Keratinocyte (primary cell): ENCODE measurements at regions not wholly inside any gene's neighbourhood (a gene's known extent, or its start where the extent isn't known, plus 50 kb on each side); places are given as distances from the start of the nearest gene placed in this dataset.

ENCODE experiments used
- DNase-seq: peaks from one replicate; pipeline ENCODE4 v3.0.0-alpha.2; 2011; ENCODE audit warnings: low read depth, missing footprints, low spot score
- FAIRE-seq: peaks from 2 replicates; lab custom pipeline; 2011; peaks lifted over from hg19 to GRCh38; lab: Jason Lieb, UNC
- H2AFZ ChIP-seq: 2 replicates; pipeline ENCODE4 v1.6.0; 2012; ENCODE audit warnings: low read length, control low read depth, inconsistent platforms; ENCODE audit not compliant: control insufficient read depth
- H3K27ac ChIP-seq: 2 replicates; pipeline ENCODE4 v1.5.1; 2011; ENCODE audit warnings: low read length; ENCODE audit not compliant: control insufficient read depth, insufficient read depth
- H3K27me3 ChIP-seq: 3 replicates; pipeline ENCODE4 v1.6.0; 2011; ENCODE audit warnings: low read length; ENCODE audit not compliant: control insufficient read depth, insufficient read depth; ENCODE audit errors: extremely low read depth
- H3K36me3 ChIP-seq, 2 experiments: 2 replicates in 1 of 2; 3 replicates in 1 of 2; pipeline ENCODE4 v1.5.1; 2011; ENCODE audit warnings: low read length in 2 of 2, mild to moderate bottlenecking in 1 of 2; ENCODE audit not compliant: control insufficient read depth in 2 of 2, insufficient read depth in 2 of 2; ENCODE audit errors: extremely low read depth in 1 of 2
- H3K4me1 ChIP-seq: 3 replicates; pipeline ENCODE4 v1.5.1; 2011; ENCODE audit warnings: low read length; ENCODE audit not compliant: control insufficient read depth, insufficient read depth; ENCODE audit errors: extremely low read depth
- H3K4me2 ChIP-seq: 3 replicates; pipeline ENCODE4 v1.6.0; 2011; ENCODE audit warnings: low read depth, low read length; ENCODE audit not compliant: control insufficient read depth, insufficient read depth; ENCODE audit errors: extremely low read depth
- H3K4me3 ChIP-seq, 3 experiments: fragments of 200-600 bp in 1 of 3; sonication (generic) in 1 of 3; 2 replicates in 2 of 3; 3 replicates in 1 of 3; pipeline ENCODE4 v1.5.1; 2011 to 2016; ENCODE audit warnings: low read length in 3 of 3, mild to moderate bottlenecking in 3 of 3, control low read depth in 2 of 3, inconsistent platforms in 1 of 3, low read depth in 1 of 3, mixed read lengths in 1 of 3, mixed run types in 1 of 3, moderate library complexity in 1 of 3; ENCODE audit not compliant: control insufficient read depth in 2 of 3, insufficient read depth in 2 of 3; ENCODE audit errors: extremely low read depth in 1 of 3
- H3K79me2 ChIP-seq: 2 replicates; pipeline ENCODE4 v1.6.0; 2012; ENCODE audit warnings: low read length; ENCODE audit not compliant: control insufficient read depth, insufficient read depth
- H3K9ac ChIP-seq: 3 replicates; pipeline ENCODE4 v1.6.0; 2011; ENCODE audit warnings: low read length; ENCODE audit not compliant: control insufficient read depth, insufficient read depth; ENCODE audit errors: extremely low read depth
- H3K9me1 ChIP-seq: 3 replicates; pipeline ENCODE4 v1.6.0; 2011; ENCODE audit warnings: low read length; ENCODE audit not compliant: control insufficient read depth, insufficient read depth; ENCODE audit errors: extremely low read depth
- H3K9me3 ChIP-seq: 2 replicates; pipeline ENCODE4 v1.5.1; 2012; ENCODE audit warnings: low read depth, low read length; ENCODE audit not compliant: control insufficient read depth
- H4K20me1 ChIP-seq: 3 replicates; pipeline ENCODE4 v1.6.0; 2011; ENCODE audit warnings: low read length; ENCODE audit not compliant: control insufficient read depth, insufficient read depth; ENCODE audit errors: extremely low read depth
- EZH2 ChIP-seq: IDR thresholded peaks from one replicate; pipeline ENCODE4 v1.6.1; 2012; ENCODE audit warnings: inconsistent platforms, mild to moderate bottlenecking, low read length, moderate library complexity
- dilution Hi-C: fragments of 300-500 bp; cut with MboI; formaldehyde crosslinking; loops from one replicate; pipeline ENCODE4 v1.7.0; 2020; ENCODE audit warnings: low sequenced_read_pairs; ENCODE audit not compliant: extremely low pct_ligation_motif_present
- TF ChIP-seq, protein P1 (sequence below), 3 experiments: IDR thresholded peaks in 1 of 3; conservative IDR thresholded peaks in 1 of 3; optimal IDR thresholded peaks in 1 of 3; 2 replicates in 2 of 3; 3 replicates in 1 of 3; pipeline versions ENCODE3 to v1.5.1; 2011; ENCODE audit warnings: low read length in 3 of 3, mild to moderate bottlenecking in 3 of 3, moderate library complexity in 2 of 3, control low read depth in 1 of 3, inconsistent platforms in 1 of 3; ENCODE audit not compliant: insufficient read depth in 2 of 3; ENCODE audit errors: extremely low read depth in 1 of 3

DNA sequence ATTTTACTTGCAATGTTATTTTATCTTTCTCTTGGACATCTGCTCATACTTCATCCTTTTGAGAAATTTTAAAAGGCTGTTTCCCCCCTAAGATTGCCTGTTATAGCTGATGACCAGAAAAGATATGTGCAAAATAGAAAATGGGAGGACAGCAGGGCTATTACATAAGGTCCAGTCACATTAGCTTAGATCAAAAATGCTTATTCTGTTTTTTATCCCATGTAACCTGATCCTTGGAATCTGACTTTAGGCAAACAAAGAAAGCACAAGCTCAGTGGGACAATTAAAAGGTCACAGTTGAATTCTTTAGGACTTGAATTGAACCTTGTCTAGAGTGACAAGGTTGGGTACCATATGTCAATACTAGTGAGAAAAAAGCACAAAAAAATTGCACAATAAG lies 65.1 kb upstream of the TRHDE start:
- Histone ChIP-seq H3K79me2 (no peaks in the 10 kb centered on the region), H3K4me2 (no peak overlapping the region), H4K20me1 (no peaks in the 10 kb centered on the region), H3K27ac (no peak overlapping the region), H3K4me1 (no peaks in the 10 kb centered on the region), H3K4me3 (no peak overlapping the region), H3K27me3 (no peaks in the 10 kb centered on the region), H3K36me3 (no peaks in the 10 kb centered on the region), H3K9ac (no peak overlapping the region), H3K9me3 (no peaks in the 10 kb centered on the region), H3K9me1 (no peaks in the 10 kb centered on the region), H2AFZ (no peak overlapping the region)
- no peak for DNase-seq
- no peak for FAIRE-seq
- TF ChIP-seq, protein P1, sequence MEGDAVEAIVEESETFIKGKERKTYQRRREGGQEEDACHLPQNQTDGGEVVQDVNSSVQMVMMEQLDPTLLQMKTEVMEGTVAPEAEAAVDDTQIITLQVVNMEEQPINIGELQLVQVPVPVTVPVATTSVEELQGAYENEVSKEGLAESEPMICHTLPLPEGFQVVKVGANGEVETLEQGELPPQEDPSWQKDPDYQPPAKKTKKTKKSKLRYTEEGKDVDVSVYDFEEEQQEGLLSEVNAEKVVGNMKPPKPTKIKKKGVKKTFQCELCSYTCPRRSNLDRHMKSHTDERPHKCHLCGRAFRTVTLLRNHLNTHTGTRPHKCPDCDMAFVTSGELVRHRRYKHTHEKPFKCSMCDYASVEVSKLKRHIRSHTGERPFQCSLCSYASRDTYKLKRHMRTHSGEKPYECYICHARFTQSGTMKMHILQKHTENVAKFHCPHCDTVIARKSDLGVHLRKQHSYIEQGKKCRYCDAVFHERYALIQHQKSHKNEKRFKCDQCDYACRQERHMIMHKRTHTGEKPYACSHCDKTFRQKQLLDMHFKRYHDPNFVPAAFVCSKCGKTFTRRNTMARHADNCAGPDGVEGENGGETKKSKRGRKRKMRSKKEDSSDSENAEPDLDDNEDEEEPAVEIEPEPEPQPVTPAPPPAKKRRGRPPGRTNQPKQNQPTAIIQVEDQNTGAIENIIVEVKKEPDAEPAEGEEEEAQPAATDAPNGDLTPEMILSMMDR (optimal IDR thresholded peaks at IDR 0.05 in 1 of 3, IDR thresholded peaks at IDR 0.05 in 1 of 3, conservative IDR thresholded peaks at IDR 0.05 in 1 of 3; ENCODE audit: extremely low read depth in 1 of 3, insufficient read depth in 2 of 3, low read length in 3 of 3): no peak
- TF ChIP-seq EZH2: no peak
- dilution Hi-C loops: no loop called here

DNA sequence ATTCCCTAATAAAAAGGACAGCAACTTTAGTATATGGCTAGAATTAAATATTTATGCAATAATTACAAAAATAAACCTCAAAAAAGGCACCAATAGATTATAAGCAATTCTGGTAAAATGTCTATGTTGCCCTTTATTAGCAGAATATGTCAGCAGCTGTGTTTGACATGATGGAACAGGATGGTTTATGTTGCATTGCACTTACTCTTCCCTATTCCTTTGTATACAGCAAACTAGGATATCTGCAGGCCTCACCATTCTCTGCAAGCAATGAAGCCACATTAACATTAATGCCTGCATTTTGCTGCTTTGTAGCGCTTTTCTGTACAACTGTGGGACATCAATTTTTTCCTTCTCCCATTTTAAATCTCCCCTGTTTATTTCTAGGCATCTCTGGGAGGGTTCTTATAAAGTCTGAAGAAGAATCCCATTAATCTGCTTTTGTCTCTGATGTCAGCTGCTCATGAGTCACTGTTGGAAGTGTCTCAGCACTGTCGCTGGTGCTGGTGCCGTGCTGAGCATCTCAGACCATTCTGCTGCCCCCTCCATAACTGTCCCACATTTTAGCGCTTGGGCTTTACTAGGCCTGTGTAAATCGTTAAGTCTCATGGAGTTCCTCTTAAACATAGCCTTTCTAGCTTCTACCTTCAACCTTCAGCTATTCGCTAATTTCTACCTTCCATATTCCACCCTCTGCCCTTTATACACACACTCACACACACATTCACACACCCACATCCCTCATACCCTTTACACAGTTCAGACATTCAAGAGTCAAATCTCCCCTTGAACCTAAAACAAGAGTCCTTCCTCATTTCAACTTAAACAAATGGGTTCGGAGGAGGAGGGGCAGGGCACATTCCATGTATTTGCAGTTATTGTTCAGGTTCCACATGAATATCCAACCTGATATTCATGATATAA lies 64.4 kb upstream of the TRHDE start:
- H2AFZ ChIP-seq: no peak overlapping the region
- DNase-seq (no peak), FAIRE-seq (no peak)
- H3K4me2 ChIP-seq: no peak overlapping the region
- dilution Hi-C loops: no loop called here
- no peaks in the 10 kb centered on the region for H3K79me2 ChIP-seq
- H3K27ac ChIP-seq: no peak overlapping the region
- H3K36me3 ChIP-seq: no peaks in the 10 kb centered on the region
- no peaks in the 10 kb centered on the region for H3K9me3 ChIP-seq
- no peaks in the 10 kb centered on the region for H3K9me1 ChIP-seq
- H3K27me3 ChIP-seq: no peaks in the 10 kb centered on the region
- H3K9ac ChIP-seq: no peak overlapping the region
- H4K20me1 ChIP-seq: no peaks in the 10 kb centered on the region
- no peak for TF ChIP-seq EZH2
- TF ChIP-seq, protein P1 (optimal IDR thresholded peaks at IDR 0.05 in 1 of 3, IDR thresholded peaks at IDR 0.05 in 1 of 3, conservative IDR thresholded peaks at IDR 0.05 in 1 of 3; ENCODE audit: extremely low read depth in 1 of 3, insufficient read depth in 2 of 3, low read length in 3 of 3): no peak
- no peak overlapping the region for H3K4me3 ChIP-seq
- H3K4me1 ChIP-seq: no peaks in the 10 kb centered on the region
